ENCODE measurements at regions not wholly inside any gene's neighbourhood (a gene's known extent, or its start where the extent isn't known, plus 50 kb on each side); places are given as distances from the start of the nearest gene placed in this dataset.

DNA sequence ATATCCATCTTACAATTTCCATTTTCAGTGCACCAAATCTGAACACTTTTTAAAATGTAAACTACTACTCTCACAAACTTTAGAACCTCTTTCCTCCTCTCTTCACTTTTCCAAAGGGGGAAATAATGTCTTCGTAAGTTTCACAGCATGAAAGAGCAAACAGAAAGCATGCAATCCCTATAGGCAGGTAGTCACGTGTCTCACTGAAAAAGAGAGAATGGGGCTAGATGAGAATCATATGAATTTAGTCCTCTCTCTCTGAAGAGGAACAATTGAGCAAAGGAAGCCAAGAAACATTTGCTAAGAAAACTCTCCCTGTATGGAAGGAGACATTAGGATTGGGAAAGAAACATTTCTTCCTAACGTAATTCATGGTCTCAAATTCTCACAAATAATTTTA is 613.9 kb downstream of the PLA2G4A start:
- 78% methylated on average over 3 of the region's 3 CpGs for WGBS

DNA sequence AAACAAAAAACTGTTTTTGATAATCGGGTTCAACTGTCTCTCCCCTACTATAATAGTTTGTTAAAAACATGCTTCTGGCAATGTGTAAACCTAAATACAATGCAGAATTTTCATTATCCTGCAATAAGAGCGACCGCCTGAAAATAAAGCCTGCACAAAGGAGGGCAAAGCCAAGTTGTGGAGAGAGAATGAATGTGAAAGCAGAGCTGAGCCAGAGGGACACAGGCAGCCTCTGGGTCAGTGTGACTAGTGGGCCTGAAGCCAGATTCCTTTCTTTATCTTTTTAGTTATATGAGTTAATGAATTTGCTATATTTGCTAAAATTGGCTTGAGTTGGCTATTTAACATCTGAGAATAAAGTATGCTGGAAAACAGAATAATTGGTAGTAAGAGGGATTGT is 615.2 kb downstream of the PLA2G4A start:
- WGBS, result 98% methylated on average over 3 of the region's 3 CpGs
- no peak overlapping the region for H3K27ac ChIP-seq (ENCODE audit: low read depth, low read length)
- no peaks in the 10 kb centered on the region for H3K9me3 ChIP-seq (ENCODE audit: insufficient read depth, low read depth, low read length)
- H3K9ac ChIP-seq (ENCODE audit: low read depth, low read length), result no peak overlapping the region
- H3K4me3 ChIP-seq (ENCODE audit: low read length), result no peak overlapping the region
- peaks cover 20% of the 10 kb centered on the region for H3K4me1 ChIP-seq (ENCODE audit: insufficient read depth, low read length)
- H3K27me3 ChIP-seq (ENCODE audit: insufficient read depth, low read length), result no peaks in the 10 kb centered on the region
- no peaks in the 10 kb centered on the region for H3K36me3 ChIP-seq (ENCODE audit: insufficient read depth, low read length)

More for the DNA sequence above, 613.9 kb downstream of the PLA2G4A start:
- Histone ChIP-seq H3K36me3 (ENCODE audit: insufficient read depth, low read length) (no peaks in the 10 kb centered on the region), H3K4me3 (ENCODE audit: low read length) (no peak overlapping the region), H3K9ac (ENCODE audit: low read depth, low read length) (no peak overlapping the region), H3K9me3 (ENCODE audit: insufficient read depth, low read depth, low read length) (no peaks in the 10 kb centered on the region), H3K27me3 (ENCODE audit: insufficient read depth, low read length) (no peaks in the 10 kb centered on the region), H3K4me1 (ENCODE audit: insufficient read depth, low read length) (peaks cover 20% of the 10 kb centered on the region), H3K27ac (ENCODE audit: low read depth, low read length) (no peak overlapping the region)

DNA sequence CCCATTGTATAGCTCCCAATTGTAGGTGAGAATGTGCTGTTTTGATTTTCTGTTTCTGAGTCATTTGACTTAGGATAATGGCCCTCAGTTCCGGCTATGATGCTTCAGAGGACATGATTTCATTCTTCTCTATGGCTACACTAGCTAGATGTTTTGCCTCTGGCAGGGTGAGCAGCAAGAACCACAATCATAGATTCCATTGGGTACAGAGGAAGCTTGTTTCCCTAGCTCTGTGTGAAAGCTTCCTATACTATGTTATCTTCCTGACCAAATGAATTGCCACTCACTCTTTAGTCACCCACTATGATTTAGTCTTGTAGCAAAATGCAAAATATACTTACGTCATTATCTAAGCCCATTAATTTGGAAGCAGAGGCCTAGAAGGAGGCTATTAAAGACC is 616.3 kb downstream of the PLA2G4A start:
- no peaks in the 10 kb centered on the region for H3K27me3 ChIP-seq (ENCODE audit: insufficient read depth, low read length)
- no peak overlapping the region for H3K27ac ChIP-seq (ENCODE audit: low read depth, low read length)
- no peaks in the 10 kb centered on the region for H3K9me3 ChIP-seq (ENCODE audit: insufficient read depth, low read depth, low read length)
- H3K4me3 ChIP-seq (ENCODE audit: low read length), result no peak overlapping the region
- peaks cover 20% of the 10 kb centered on the region for H3K4me1 ChIP-seq (ENCODE audit: insufficient read depth, low read length)
- H3K9ac ChIP-seq (ENCODE audit: low read depth, low read length), result no peak overlapping the region
- no peaks in the 10 kb centered on the region for H3K36me3 ChIP-seq (ENCODE audit: insufficient read depth, low read length)
- 97% methylated on average over 2 of the region's 2 CpGs for WGBS

DNA sequence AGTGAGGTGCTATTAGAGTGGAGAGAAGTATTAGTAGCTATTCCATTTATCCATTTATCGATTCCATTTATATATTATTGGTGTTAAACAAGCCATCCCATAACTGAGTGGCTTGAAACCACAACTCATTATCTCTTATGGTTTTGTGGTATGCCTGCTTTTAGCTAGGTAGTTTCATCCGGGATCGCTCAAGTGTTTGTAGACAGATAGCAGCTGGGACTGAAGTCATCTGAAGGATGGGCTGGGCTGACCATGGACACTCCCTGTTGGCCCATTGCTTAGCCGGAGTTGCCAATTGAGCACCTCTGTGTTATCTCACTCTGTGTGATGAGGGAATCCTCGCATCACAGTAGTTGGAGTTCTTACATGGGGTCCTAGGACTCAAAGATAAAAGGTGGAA is 622.5 kb downstream of the PLA2G4A start:
- no peaks in the 10 kb centered on the region for H3K9me3 ChIP-seq (ENCODE audit: insufficient read depth, low read depth, low read length)
- peaks cover 3% of the 10 kb centered on the region; the same call in 1 of the 2 replicates for H3K4me1 ChIP-seq (ENCODE audit: insufficient read depth, low read length)
- H3K27ac ChIP-seq (ENCODE audit: low read depth, low read length), result no peak overlapping the region
- 95% methylated on average over 4 of the region's 5 CpGs for WGBS
- no peak overlapping the region for H3K4me3 ChIP-seq (ENCODE audit: low read length)
- no peaks in the 10 kb centered on the region for H3K36me3 ChIP-seq (ENCODE audit: insufficient read depth, low read length)
- H3K9ac ChIP-seq (ENCODE audit: low read depth, low read length), result no peak overlapping the region
- no peaks in the 10 kb centered on the region for H3K27me3 ChIP-seq (ENCODE audit: insufficient read depth, low read length)

DNA sequence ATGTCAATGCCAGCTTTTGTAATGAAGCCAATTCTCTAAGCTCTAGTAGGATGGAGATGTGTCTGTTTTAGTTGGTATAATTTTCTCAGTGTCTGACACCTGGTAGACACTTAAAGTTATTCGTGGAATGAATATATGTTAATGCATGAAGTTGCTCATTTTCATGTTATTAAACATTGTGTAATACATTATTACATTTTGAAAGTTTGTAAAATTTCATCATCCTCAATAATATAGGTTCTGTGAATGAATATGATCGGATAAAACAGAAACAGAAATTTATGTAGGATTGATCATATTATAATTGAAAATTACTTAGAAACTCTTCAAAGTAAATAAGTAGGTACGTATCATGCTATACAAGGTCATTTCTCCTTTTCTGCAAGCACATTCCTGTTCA is 625.3 kb downstream of the PLA2G4A start:
- Histone ChIP-seq H3K36me3 (ENCODE audit: insufficient read depth, low read length) (no peaks in the 10 kb centered on the region), H3K27me3 (ENCODE audit: insufficient read depth, low read length) (no peaks in the 10 kb centered on the region), H3K9ac (ENCODE audit: low read depth, low read length) (no peak overlapping the region), H3K4me3 (ENCODE audit: low read length) (no peak overlapping the region), H3K9me3 (ENCODE audit: insufficient read depth, low read depth, low read length) (no peaks in the 10 kb centered on the region), H3K4me1 (ENCODE audit: insufficient read depth, low read length) (peaks cover 3% of the 10 kb centered on the region; the same call in 1 of the 2 replicates), H3K27ac (ENCODE audit: low read depth, low read length) (no peak overlapping the region)
- 86% methylated on average over 1 of the region's 3 CpGs for WGBS

DNA sequence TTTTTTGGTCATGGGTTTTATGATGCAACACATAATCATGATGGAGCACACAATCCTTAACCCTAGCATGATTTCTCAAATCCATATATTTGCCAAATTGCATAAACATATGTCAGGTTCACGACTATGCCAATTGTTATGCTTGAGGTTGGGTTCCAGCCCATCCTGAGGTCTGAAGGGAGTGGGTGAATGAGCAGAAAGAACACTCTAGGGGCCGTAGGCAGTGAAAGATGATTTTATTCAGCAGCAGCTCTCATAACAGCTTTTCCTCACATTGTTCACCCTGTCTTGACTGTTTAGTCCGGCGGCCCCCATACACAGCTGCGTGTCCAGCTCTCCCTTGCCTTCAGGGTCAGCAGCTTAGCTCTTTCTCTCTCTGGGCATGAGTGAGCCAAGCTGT is 627.7 kb downstream of the PLA2G4A start:
- Histone ChIP-seq H3K27ac (ENCODE audit: low read depth, low read length) (no peak overlapping the region), H3K27me3 (ENCODE audit: insufficient read depth, low read length) (no peaks in the 10 kb centered on the region), H3K36me3 (ENCODE audit: insufficient read depth, low read length) (no peaks in the 10 kb centered on the region), H3K9ac (ENCODE audit: low read depth, low read length) (no peak overlapping the region), H3K4me3 (ENCODE audit: low read length) (no peak overlapping the region), H3K9me3 (ENCODE audit: insufficient read depth, low read depth, low read length) (no peaks in the 10 kb centered on the region), H3K4me1 (ENCODE audit: insufficient read depth, low read length) (peaks cover 12% of the 10 kb centered on the region)
- WGBS, result 93% methylated on average over 5 of the region's 5 CpGs

DNA sequence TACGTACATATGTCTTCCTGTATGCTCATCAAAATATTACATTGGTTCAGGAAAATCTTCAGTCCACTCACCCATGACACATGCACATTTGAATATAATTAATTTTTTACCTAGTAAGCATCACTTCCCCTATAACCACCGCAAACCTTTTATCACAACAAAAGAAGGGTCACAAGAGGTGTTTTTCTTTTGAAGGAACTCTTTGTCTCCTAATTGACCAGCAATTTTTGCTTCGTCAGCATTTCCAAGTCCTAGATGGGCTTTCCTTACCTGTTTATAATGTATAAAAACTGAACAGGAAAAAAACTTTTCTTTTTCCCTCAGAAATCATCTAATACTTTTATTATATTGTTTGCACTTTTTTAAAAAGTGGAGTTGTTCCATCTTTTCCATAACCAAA is 631.3 kb downstream of the PLA2G4A start:
- Histone ChIP-seq H3K27me3 (ENCODE audit: insufficient read depth, low read length) (no peaks in the 10 kb centered on the region), H3K36me3 (ENCODE audit: insufficient read depth, low read length) (no peaks in the 10 kb centered on the region), H3K4me3 (ENCODE audit: low read length) (no peak overlapping the region), H3K9ac (ENCODE audit: low read depth, low read length) (no peak overlapping the region), H3K9me3 (ENCODE audit: insufficient read depth, low read depth, low read length) (no peaks in the 10 kb centered on the region), H3K27ac (ENCODE audit: low read depth, low read length) (no peak overlapping the region), H3K4me1 (ENCODE audit: insufficient read depth, low read length) (peaks cover 9% of the 10 kb centered on the region; the same call in 1 of the 2 replicates)
- WGBS, result 80% methylated on average over 2 of the region's 3 CpGs

DNA sequence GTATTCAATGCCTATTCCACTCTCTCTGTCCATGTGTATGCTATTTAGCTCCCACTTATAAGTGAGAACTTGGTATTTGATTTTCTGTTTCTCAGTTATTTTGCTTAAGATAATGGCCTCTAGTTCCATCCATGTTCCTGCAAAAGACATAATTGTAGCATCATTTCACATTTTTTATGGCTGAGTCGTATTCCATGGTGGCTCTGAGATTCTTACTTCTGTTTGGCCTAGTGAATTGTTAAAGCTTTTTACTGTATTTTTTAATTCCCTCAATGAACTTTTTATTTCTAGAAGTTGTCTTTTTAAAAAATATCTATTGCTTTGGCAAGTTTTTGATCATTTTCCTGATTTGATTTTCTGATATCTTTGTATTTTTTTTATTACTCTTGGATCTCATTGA is 635.6 kb downstream of the PLA2G4A start:
- Histone ChIP-seq H3K27me3 (ENCODE audit: insufficient read depth, low read length) (no peaks in the 10 kb centered on the region), H3K27ac (ENCODE audit: low read depth, low read length) (no peak overlapping the region), H3K4me1 (ENCODE audit: insufficient read depth, low read length) (peaks cover 20% of the 10 kb centered on the region; the same call in 1 of the 2 replicates), H3K9me3 (ENCODE audit: insufficient read depth, low read depth, low read length) (no peaks in the 10 kb centered on the region), H3K36me3 (ENCODE audit: insufficient read depth, low read length) (no peaks in the 10 kb centered on the region), H3K9ac (ENCODE audit: low read depth, low read length) (no peak overlapping the region), H3K4me3 (ENCODE audit: low read length) (no peak overlapping the region)
- no CpG with 5 or more reads among the region's 1 CpG for WGBS

DNA sequence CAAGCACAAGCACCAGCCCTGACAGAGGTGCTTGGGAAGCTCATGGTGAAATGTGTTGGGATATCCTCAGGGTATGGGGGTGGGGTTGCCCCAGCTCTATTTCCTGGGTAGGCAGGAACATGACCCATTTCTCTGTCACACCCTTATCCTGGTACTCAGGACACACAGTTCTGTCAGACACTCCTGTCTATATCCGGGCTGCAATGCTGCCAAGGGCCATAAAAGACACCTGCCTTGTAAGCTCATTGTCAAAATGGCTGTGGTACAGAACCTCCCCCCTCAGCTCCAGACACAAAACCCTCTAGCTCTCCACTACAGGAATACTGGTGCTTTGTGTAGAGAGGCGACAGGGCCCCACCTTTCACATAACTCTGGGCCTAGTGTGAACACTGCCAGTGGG is 636.7 kb downstream of the PLA2G4A start:
- Histone ChIP-seq H3K4me3 (ENCODE audit: low read length) (no peak overlapping the region), H3K27me3 (ENCODE audit: insufficient read depth, low read length) (no peaks in the 10 kb centered on the region), H3K36me3 (ENCODE audit: insufficient read depth, low read length) (no peaks in the 10 kb centered on the region), H3K9me3 (ENCODE audit: insufficient read depth, low read depth, low read length) (no peaks in the 10 kb centered on the region), H3K27ac (ENCODE audit: low read depth, low read length) (no peak overlapping the region), H3K9ac (ENCODE audit: low read depth, low read length) (no peak overlapping the region), H3K4me1 (ENCODE audit: insufficient read depth, low read length) (peaks cover 23% of the 10 kb centered on the region)
- 72% methylated on average over 2 of the region's 2 CpGs for WGBS

DNA sequence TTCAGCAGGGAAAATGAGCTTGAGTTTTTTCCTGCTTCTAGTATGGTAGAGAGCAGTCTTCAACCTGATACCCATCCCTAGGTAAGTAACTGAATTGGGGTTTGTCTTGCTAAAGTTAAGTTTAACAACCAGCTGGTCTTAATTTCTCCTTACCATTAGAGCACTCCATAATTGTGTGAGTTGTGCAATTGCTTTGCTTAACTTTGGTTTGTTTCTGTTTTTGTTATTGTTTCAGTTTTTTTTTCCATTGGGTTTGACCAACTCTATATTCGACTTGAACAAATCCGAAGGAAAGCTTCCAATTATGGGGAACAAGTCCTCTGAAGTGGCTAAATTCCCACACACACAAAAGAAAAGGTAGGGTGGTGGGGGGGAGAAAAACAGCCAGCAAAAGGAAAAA is 641.1 kb downstream of the PLA2G4A start:
- Histone ChIP-seq H3K4me1 (ENCODE audit: insufficient read depth, low read length) (peaks cover 34% of the 10 kb centered on the region), H3K9me3 (ENCODE audit: insufficient read depth, low read depth, low read length) (no peaks in the 10 kb centered on the region), H3K4me3 (ENCODE audit: low read length) (no peak overlapping the region), H3K9ac (ENCODE audit: low read depth, low read length) (no peak overlapping the region), H3K36me3 (ENCODE audit: insufficient read depth, low read length) (no peaks in the 10 kb centered on the region), H3K27ac (ENCODE audit: low read depth, low read length) (peak overlapping the region; percentile 63; the same call in 1 of the 2 replicates), H3K27me3 (ENCODE audit: insufficient read depth, low read length) (no peaks in the 10 kb centered on the region)
- no CpG with 5 or more reads among the region's 2 CpGs for WGBS

DNA sequence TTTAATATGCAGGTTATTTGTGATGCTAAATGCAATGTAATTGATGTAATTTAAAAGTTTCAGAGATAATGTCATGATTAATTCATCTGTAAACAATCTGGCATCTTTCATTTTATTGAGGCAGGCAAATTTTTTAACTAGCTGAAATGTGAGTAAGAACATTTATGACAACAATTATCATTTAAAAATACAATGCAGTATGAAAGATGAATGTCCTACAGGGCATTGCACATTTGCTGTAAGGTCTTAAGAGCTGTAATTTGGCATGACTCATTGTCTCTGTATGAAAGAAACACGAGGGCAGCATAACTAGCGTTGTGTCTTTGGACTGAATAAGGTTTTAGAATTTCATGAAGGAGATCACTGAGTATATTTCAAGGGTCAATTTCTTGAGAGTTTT is 642.8 kb downstream of the PLA2G4A start:
- Histone ChIP-seq H3K9me3 (ENCODE audit: insufficient read depth, low read depth, low read length) (no peaks in the 10 kb centered on the region), H3K36me3 (ENCODE audit: insufficient read depth, low read length) (no peaks in the 10 kb centered on the region), H3K4me1 (ENCODE audit: insufficient read depth, low read length) (peaks cover 34% of the 10 kb centered on the region), H3K9ac (ENCODE audit: low read depth, low read length) (no peak overlapping the region), H3K27ac (ENCODE audit: low read depth, low read length) (no peak overlapping the region), H3K27me3 (ENCODE audit: insufficient read depth, low read length) (no peaks in the 10 kb centered on the region), H3K4me3 (ENCODE audit: low read length) (no peak overlapping the region)
- 92% methylated on average over 2 of the region's 2 CpGs for WGBS

DNA sequence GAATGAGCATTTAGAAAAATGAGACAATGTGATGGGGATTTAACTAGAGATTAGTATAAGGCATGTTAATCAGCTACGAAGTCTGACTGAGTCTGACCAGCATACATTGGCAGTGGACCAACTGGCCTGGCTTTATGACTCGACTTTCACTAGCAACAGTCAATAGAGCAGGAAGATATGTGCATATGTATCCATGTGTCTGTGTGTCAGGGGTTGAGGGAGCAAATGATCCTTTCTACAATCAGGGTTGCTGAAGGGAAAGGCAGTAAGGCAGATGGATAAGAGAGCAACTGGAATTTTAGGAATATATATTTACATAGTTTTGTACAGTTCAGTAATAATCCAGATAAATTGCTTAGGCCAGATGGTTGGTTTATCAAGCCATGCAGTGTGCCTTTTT is 645.6 kb downstream of the PLA2G4A start:
- H3K9ac ChIP-seq (ENCODE audit: low read depth, low read length), result no peak overlapping the region
- H3K4me1 ChIP-seq (ENCODE audit: insufficient read depth, low read length), result peaks cover 33% of the 10 kb centered on the region
- no peak overlapping the region for H3K4me3 ChIP-seq (ENCODE audit: low read length)
- no peaks in the 10 kb centered on the region for H3K36me3 ChIP-seq (ENCODE audit: insufficient read depth, low read length)
- H3K27me3 ChIP-seq (ENCODE audit: insufficient read depth, low read length), result no peaks in the 10 kb centered on the region
- no peak overlapping the region for H3K27ac ChIP-seq (ENCODE audit: low read depth, low read length)
- H3K9me3 ChIP-seq (ENCODE audit: insufficient read depth, low read depth, low read length), result no peaks in the 10 kb centered on the region
- WGBS, result 90% methylated on average over 2 of the region's 2 CpGs

Data from HUES64 (cell line).